Fibroblast of skin of right biceps (primary cell): ENCODE measurements at regions not wholly inside any gene's neighbourhood (a gene's known extent, or its start where the extent isn't known, plus 50 kb on each side); places are given as distances from the start of the nearest gene placed in this dataset.

Source experiments
- DNase-seq: peaks from one replicate; pipeline ENCODE4 v3.0.0-alpha.2; 2013

- no peak for DNase-seq
Observed at GRCh38 chr6:40825102-40825501, 213.9 kb downstream of the UNC5CL start.

- DNase-seq: peak; percentile 69
Observed at GRCh38 chr6:40823917-40824891, 214.8 kb downstream of the UNC5CL start.

- DNase-seq: peak; percentile 83
Observed at GRCh38 chr6:40822619-40823018, 216.4 kb downstream of the UNC5CL start.

GRCh38 chr6:40819182-40819834 lies 219.7 kb downstream of the UNC5CL start:
- no peak for DNase-seq

- DNase-seq: no peak
Observed at GRCh38 chr6:40817369-40817768, 221.7 kb downstream of the UNC5CL start.

GRCh38 chr6:40816601-40817000 lies 222.4 kb downstream of the UNC5CL start:
- DNase-seq: no peak

- DNase-seq: no peak
Observed at GRCh38 chr6:40815731-40816130, 223.3 kb downstream of the UNC5CL start.

GRCh38 chr6:40810171-40810570 lies 223.0 kb upstream of the LRFN2 start:
- DNase-seq: no peak

- peak; percentile 28 for DNase-seq
Observed at GRCh38 chr6:40809627-40810026, 222.5 kb upstream of the LRFN2 start.

- peak; percentile 33 for DNase-seq
Observed at GRCh38 chr6:40807484-40807883, 220.3 kb upstream of the LRFN2 start.

- DNase-seq: no peak
Observed at GRCh38 chr6:40806256-40806864, 219.2 kb upstream of the LRFN2 start.

- no peak for DNase-seq
Observed at GRCh38 chr6:40805336-40805735, 218.2 kb upstream of the LRFN2 start.

GRCh38 chr6:40804905-40805304 lies 217.7 kb upstream of the LRFN2 start:
- DNase-seq: no peak

- DNase-seq: no peak
Observed at GRCh38 chr6:40803897-40804702, 216.9 kb upstream of the LRFN2 start.

- DNase-seq: no peak
Observed at GRCh38 chr6:40802481-40802880, 215.3 kb upstream of the LRFN2 start.

GRCh38 chr6:40799296-40800140 lies 212.4 kb upstream of the LRFN2 start:
- DNase-seq: no peak

GRCh38 chr6:40798069-40798770 lies 211.1 kb upstream of the LRFN2 start:
- DNase-seq: no peak

- peak; percentile 64 for DNase-seq
Observed at GRCh38 chr6:40796260-40797221, 209.4 kb upstream of the LRFN2 start.

- no peak for DNase-seq
Observed at GRCh38 chr6:40794586-40794985, 207.4 kb upstream of the LRFN2 start.

GRCh38 chr6:40792183-40792582 lies 205.0 kb upstream of the LRFN2 start:
- no peak for DNase-seq
